K562 (cell line): ENCODE measurements at regions not wholly inside any gene's neighbourhood (a gene's known extent, or its start where the extent isn't known, plus 50 kb on each side); places are given as distances from the start of the nearest gene placed in this dataset.

ENCODE experiments used
- EGR1 ChIP-seq: fragments of 450-650 bp; conservative IDR thresholded peaks from 2 replicates; pipeline ENCODE4 v1.6.1; 2017; ENCODE audit warnings: mild to moderate bottlenecking
- EHMT2 ChIP-seq: fragments of 450-650 bp; IDR thresholded peaks from 2 replicates; pipeline ENCODE4 v1.6.1; 2018; ENCODE audit warnings: antibody characterized with exemption
- ZFX ChIP-seq: sonication (generic); formaldehyde crosslinking; IDR thresholded peaks from 2 replicates; pipeline ENCODE4 v1.8.0; 2022; ENCODE audit warnings: mild to moderate bottlenecking, missing genetic modification reagents, moderate library complexity

DNA sequence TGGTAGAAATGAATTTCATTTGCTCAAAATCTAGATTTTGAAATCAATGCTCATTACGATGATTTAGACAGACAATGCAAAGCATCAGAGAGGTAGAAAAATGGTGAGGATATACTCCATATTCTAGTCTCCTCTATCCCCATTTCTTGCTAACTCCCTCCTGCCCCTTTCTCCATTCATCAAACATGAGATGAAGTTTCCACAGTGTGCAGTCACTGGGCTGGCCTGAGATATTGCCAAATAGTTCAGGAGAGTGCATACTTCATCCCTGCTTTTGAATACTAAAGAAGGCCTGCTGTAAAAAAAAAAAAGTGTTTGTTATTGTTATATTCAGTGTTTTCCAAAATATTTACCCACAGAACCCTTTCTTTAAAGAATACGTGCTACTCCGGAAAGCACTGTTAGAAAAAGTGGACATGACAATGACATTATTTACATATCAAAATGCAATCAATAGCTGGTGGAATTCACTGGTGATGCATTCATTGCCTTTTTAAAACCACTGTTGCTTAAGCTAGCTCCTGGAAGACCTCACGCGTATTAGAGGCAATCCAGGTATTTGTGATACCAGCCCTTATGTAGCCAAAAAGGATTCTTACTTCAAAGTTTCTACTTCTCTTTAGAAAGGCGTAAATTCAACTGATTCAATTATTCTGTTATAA is 247.6 kb upstream of the SOX2 start:
- TF ChIP-seq ZFX (CRISPR knock-in tag): no peak
- no peak for TF ChIP-seq EGR1
- TF ChIP-seq EHMT2: no peak
